HCT116 (cell line): ENCODE measurements at regions not wholly inside any gene's neighbourhood (a gene's known extent, or its start where the extent isn't known, plus 50 kb on each side); places are given as distances from the start of the nearest gene placed in this dataset.

Experiments used
- ELF1 ChIP-seq: IDR thresholded peaks from 2 replicates; pipeline ENCODE4 v1.6.1; 2012; ENCODE audit warnings: low read depth, borderline replicate concordance
- EZH2 ChIP-seq: fragments of 200-600 bp; sonication (generic); IDR thresholded peaks from 2 replicates; pipeline ENCODE4 v1.6.1; 2017; ENCODE audit warnings: antibody characterized with exemption, mixed run types
- EZH2phosphoT487 ChIP-seq: fragments of 200-600 bp; IDR thresholded peaks from 2 replicates; pipeline ENCODE4 v1.6.1; 2018; ENCODE audit warnings: antibody characterized with exemption, borderline replicate concordance
- POLR2A ChIP-seq: IDR thresholded peaks from 2 replicates; pipeline ENCODE4 v1.7.0; 2011; ENCODE audit warnings: borderline replicate concordance; ENCODE audit not compliant: insufficient read depth, insufficient read length; ENCODE audit errors: extremely low read depth
- POLR2AphosphoS5 ChIP-seq: IDR thresholded peaks from 2 replicates; pipeline ENCODE4 v1.6.1; 2011; ENCODE audit warnings: mild to moderate bottlenecking, low read depth, low read length, moderate library complexity
- SP1 ChIP-seq: IDR thresholded peaks from 2 replicates; pipeline ENCODE4 v1.6.1; 2012; ENCODE audit warnings: low read depth
- YY1 ChIP-seq: IDR thresholded peaks from 2 replicates; pipeline ENCODE4 v1.6.1; 2011; ENCODE audit warnings: low read length, low read depth, moderate library complexity, mild to moderate bottlenecking; ENCODE audit not compliant: insufficient replicate concordance; ENCODE audit errors: extremely low read depth
- TF ChIP-seq, protein P1 (sequence below), 3 experiments: fragments of 200-600 bp in 1 of 3; sonication (generic) in 1 of 3; IDR thresholded peaks in 2 of 3; conservative IDR thresholded peaks in 1 of 3; 2 replicates each; pipeline ENCODE4 v1.5.1; 2012 to 2017; ENCODE audit warnings: low read depth in 2 of 3, low read length in 2 of 3, antibody characterized with exemption in 1 of 3, borderline replicate concordance in 1 of 3, control low read depth in 1 of 3, mild to moderate bottlenecking in 1 of 3, mixed read lengths in 1 of 3, mixed run types in 1 of 3, moderate library complexity in 1 of 3; ENCODE audit not compliant: insufficient read depth in 1 of 3
- TF ChIP-seq, protein P2 (sequence below): IDR thresholded peaks from 2 replicates; pipeline ENCODE4 v1.6.1; 2012; ENCODE audit warnings: low read depth
- TF ChIP-seq, protein P3 (sequence below): IDR thresholded peaks from 2 replicates; pipeline ENCODE4 v1.6.1; 2012

DNA sequence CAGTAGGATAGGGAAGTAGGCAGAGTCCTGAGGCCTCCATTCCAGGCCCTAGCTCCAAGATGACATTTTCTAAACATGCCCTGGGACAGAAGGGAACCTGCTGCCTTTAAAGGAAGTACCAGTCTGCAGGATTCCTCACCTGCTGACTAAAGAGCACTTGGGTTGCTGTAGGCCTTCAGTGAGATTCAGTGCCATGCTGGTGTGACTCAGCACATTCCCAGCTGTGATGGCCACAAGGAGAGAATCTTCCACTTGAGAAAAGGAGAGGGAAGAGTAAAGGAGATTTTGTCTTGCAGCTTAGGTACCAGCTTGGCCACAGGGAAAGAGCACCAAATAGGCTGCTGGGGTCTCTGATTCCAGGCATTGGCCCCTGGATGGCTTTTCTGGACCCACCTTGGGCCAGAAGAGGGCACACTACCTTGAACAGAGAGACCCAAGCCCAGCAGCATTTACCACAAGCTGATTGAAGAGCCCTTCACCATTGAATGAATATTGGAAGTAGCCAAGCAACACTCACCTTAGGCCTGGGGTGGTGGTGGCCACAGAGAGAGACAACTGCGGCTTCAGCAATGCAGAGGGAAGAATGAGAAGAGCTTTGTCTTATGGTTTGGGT lies 498.3 kb downstream of the KCNH5 start:
- TF ChIP-seq, protein P1, sequence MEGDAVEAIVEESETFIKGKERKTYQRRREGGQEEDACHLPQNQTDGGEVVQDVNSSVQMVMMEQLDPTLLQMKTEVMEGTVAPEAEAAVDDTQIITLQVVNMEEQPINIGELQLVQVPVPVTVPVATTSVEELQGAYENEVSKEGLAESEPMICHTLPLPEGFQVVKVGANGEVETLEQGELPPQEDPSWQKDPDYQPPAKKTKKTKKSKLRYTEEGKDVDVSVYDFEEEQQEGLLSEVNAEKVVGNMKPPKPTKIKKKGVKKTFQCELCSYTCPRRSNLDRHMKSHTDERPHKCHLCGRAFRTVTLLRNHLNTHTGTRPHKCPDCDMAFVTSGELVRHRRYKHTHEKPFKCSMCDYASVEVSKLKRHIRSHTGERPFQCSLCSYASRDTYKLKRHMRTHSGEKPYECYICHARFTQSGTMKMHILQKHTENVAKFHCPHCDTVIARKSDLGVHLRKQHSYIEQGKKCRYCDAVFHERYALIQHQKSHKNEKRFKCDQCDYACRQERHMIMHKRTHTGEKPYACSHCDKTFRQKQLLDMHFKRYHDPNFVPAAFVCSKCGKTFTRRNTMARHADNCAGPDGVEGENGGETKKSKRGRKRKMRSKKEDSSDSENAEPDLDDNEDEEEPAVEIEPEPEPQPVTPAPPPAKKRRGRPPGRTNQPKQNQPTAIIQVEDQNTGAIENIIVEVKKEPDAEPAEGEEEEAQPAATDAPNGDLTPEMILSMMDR (IDR thresholded peaks at IDR 0.05 in 2 of 3, conservative IDR thresholded peaks at IDR 0.05 in 1 of 3; ENCODE audit: borderline replicate concordance in 1 of 3, insufficient read depth in 1 of 3, low read depth in 2 of 3, low read length in 2 of 3): no peak
- TF ChIP-seq POLR2AphosphoS5: no peak
- no peak for TF ChIP-seq ELF1
- no peak for TF ChIP-seq EZH2phosphoT487
- TF ChIP-seq, protein P2, sequence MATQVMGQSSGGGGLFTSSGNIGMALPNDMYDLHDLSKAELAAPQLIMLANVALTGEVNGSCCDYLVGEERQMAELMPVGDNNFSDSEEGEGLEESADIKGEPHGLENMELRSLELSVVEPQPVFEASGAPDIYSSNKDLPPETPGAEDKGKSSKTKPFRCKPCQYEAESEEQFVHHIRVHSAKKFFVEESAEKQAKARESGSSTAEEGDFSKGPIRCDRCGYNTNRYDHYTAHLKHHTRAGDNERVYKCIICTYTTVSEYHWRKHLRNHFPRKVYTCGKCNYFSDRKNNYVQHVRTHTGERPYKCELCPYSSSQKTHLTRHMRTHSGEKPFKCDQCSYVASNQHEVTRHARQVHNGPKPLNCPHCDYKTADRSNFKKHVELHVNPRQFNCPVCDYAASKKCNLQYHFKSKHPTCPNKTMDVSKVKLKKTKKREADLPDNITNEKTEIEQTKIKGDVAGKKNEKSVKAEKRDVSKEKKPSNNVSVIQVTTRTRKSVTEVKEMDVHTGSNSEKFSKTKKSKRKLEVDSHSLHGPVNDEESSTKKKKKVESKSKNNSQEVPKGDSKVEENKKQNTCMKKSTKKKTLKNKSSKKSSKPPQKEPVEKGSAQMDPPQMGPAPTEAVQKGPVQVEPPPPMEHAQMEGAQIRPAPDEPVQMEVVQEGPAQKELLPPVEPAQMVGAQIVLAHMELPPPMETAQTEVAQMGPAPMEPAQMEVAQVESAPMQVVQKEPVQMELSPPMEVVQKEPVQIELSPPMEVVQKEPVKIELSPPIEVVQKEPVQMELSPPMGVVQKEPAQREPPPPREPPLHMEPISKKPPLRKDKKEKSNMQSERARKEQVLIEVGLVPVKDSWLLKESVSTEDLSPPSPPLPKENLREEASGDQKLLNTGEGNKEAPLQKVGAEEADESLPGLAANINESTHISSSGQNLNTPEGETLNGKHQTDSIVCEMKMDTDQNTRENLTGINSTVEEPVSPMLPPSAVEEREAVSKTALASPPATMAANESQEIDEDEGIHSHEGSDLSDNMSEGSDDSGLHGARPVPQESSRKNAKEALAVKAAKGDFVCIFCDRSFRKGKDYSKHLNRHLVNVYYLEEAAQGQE: no peak
- no peak for TF ChIP-seq EZH2
- TF ChIP-seq POLR2A: no peak
- TF ChIP-seq, protein P3, sequence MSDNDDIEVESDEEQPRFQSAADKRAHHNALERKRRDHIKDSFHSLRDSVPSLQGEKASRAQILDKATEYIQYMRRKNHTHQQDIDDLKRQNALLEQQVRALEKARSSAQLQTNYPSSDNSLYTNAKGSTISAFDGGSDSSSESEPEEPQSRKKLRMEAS: no peak
- TF ChIP-seq YY1: no peak
- TF ChIP-seq SP1: no peak
